HuH-7.5 (cell line): ENCODE measurements at regions not wholly inside any gene's neighbourhood (a gene's known extent, or its start where the extent isn't known, plus 50 kb on each side); places are given as distances from the start of the nearest gene placed in this dataset.
A peak's percentile ranks its signal among the peaks of the same experiment; 100 is the strongest.
"Not testable (repeated sequence)": the region's sequence is repeated elsewhere in the genome, so short reads cannot be mapped to it uniquely, and the experiment has no call there.

Experiments
- DNase-seq: peaks from one replicate; pipeline ENCODE4 v3.0.0; 2011; ENCODE audit warnings: low spot score

DNA sequence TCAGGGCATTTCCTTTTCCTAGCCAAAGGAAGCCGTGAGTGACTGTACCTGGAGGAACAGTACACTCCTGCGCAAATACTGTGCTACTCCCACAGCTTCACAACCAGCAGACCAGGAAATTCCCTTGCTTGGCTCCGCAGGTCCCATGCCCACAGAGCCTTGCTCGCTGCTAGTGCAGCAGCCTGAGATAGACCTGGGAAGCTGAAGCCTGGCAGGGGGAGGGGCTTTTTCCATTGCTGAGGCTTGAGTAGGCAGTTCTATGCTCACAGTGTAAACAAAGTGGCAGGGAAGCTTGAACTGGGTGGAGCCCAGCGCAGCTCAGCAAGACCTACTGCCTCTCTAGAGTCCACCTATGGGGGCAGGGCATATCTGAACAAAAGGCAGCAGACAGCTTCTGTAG lies 291.2 kb downstream of the HGF start:
- DNase-seq: no peak

DNA sequence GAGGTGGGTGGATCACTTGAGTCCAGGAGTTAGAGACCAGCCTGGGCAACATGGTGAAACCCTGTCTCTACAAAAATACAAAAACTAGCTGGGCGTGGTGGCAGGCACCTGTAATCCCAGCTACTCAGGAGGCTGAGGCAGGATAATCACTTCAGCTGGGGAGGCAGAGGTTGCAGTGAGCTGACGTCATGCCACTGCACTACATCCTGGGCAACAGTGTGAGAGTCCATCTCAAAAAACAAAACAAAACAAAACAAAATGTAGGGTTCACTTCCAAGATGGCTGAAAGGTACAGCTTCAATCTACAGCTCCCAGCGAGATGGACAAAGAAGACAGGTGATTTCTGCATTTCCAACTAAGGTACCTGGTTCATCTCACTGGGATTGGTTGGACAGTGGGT lies 291.6 kb downstream of the HGF start:
- not testable (repeated sequence) for DNase-seq

DNA sequence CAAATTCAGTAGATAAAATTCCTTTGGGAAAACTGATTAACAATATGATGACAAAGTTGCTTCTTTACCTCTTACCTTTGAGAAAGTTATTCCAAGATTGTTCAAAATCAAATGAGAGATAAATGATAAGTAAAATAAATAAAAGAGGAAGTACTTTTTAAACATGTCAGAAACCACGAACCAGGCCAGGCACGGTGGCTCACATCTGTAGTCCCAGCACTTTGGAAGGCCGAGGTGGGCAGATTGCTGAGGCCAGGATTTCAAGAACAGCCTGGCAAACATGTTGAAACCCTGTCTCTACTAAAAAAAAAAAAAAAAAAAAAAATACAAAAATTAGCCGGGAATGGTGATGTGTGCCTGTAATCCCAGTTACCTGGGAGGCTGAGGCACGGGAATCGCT lies 296.6 kb downstream of the HGF start:
- DNase-seq: no peak

GRCh38 chr7:81470724-81471379 lies 299.0 kb downstream of the HGF start:
- DNase-seq: no peak

DNA sequence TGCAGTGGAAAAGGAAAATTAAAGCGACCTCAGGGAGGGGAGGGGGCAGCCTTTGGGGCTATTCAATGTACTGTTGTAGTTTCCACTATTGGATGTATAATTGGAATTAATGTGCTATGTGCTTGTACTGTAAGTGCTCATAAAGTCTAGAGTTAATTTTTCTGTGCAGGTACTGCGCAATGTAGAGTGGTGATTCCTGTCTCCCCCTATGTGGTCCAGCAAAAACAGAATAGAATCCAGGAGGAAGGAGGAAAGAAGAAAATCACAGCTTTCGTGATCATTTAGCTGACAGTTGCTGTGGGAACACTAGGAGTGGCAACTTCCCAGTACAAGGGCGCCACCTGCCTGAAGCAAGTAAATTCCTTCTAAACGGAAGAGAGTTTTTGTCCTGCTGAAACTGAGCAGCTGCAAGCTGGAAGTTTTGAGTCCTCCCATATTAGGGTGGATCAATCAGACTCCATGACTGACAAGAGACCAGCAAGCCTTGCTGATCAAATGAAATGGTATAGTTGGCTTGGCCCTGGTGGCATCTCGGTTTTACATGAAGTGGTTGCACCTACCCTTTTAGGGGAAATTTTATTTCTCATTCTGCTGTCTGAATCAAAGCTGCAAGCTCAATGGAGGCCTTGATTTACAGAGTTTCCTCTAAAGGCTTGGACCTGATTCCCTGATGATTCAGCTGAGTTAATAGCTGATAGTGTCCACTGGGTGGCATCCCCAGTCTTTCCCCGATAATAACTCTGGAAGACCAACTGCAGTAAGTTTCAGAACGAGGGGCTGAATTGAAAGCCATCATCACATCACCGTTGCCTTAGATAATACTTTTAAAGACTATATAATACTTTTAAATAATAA lies 299.8 kb downstream of the HGF start:
- no peak for DNase-seq

GRCh38 chr7:81469153-81469868 lies 300.5 kb downstream of the HGF start:
- DNase-seq: no peak

DNA sequence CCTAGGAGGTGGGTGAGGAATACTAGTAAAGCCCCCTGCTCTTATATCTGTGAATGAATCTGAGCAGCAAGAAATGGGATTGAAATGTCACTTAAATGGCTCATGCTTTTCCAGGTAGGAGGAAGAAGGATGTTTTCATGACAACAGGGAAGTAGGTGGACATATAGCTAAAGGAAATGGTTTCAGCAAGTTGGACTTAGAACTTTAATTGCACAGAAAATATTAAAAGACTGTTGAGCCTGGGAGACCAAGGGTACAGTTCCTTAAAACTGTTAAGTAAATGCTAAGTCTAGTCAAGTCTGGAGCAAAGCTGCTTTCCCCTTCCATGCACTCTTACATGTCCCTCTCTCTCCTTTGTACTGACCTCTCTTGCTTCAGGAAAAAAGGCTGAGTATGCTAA lies 301.3 kb downstream of the HGF start:
- no peak for DNase-seq

DNA sequence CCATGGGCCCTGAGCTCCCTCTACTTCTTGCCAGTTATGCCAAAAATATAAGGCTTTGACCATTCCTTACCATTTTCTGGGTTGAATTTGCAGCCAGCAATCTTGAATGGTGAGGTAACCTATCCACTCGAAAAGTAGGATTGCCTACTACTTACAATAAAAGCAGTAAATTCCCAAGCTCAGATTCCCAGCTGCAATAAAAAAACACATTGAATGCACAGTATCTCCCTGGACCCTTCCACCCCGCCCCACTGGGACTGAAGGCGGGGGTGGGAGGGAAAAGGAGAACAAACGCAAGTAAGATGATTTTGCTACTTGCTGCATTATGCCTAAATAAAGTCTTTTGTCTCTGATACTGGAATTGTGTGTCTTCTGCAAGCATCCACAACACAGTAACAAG lies 301.9 kb downstream of the HGF start:
- DNase-seq: no peak

DNA sequence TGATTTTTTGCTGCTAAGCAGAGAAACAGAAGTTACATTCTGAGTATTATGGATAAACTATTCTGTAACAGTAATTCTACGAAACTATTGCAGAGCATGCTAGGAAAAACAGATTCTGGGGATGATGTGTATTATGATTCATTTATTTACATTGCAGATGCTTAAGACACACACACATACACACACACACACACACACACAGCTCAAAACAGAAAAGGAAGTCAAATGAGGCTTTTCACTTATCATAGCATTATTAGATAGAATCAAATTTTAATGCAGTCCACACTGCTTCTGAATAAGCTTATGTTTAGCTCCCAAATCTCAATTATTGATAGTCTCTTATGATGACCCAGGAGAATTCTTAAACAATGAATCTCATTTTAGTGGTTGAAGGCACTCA lies 307.2 kb downstream of the HGF start:
- no peak for DNase-seq

DNA sequence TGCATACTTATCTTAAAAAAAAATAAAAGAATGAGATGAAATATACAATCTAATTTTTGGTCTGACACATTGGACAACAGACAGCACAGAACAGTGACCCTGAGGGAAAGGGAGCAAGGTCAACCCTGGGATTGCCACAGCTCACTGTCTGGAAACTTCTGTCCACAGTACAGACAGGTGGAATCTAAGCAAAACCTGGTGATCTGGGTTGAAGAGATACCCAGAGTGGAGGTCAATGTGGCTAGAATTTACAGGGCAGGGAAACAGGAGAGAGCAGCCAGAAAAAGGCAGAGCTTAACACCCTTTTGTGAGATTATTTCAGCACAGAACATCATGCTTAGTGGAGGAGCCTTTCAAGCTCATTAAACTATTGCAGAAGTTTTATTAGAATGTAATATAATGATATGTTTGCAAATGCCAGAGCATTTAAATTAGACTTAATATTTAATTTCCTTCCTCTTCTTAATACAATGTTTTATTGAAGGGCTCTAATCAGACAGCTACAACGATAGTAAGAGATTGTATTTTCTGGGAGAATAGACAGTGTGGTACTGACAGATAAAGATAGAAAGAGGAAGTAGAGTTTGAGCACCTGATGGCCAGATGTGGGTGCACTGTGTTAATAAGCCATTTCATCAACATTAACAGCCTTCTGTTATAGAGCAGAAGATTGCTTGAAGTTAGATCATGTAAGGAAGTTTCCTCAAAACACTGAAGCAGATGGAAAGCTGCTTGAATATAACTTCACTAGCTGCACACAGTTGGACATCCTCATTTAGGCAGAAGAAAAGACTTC lies 309.4 kb downstream of the HGF start:
- no peak for DNase-seq

GRCh38 chr7:81459485-81459884 lies 310.4 kb downstream of the HGF start:
- no peak for DNase-seq

DNA sequence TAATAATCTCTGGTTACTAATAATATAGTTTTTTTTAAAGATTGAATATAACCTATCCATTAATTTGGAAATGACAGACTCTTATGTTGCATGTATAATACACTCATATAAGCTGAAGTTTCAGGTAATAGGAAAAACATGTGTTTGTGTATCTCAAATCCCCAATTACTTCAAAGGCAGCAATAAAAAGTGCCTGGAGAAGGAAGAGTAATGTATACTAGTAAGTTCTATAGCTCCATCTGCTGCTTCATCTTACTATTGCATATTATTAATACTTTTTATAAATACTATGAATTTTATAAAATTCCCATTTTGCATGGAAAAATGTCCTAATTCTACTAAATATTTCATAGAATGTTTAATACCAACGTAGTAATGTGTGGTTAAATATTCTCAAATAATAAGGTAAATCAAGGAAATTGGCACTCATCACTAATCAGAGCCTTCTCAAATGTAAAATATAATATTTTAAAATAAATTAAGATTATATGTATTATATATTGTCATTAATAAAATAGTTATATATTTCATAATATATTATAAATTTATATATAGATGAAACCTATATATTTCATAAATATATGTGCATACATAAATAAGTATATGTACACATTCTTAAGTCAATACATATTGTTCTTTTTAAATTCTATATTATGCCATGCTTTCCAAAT lies 311.9 kb downstream of the HGF start:
- no peak for DNase-seq

DNA sequence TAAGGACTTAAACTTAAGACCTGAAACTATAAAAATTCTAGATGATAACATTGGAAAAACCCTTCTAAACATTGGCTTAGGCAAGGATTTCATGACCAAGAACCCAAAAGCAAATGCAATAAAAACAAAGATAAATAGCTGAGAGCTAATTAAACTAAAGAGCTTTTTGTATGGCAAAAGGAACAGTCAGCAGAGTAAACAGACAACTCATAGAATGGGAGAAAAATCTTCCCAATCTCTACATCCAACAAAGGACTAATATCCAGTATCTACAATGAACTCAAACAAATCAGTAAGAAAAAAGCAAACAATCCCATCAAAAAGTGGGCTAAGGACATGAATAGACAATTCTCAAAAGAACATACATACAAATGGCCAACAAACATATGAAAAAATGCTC lies 316.1 kb downstream of the HGF start:
- DNase-seq: not testable (repeated sequence)

GRCh38 chr7:81449105-81449504 lies 320.7 kb downstream of the HGF start:
- no peak for DNase-seq

DNA sequence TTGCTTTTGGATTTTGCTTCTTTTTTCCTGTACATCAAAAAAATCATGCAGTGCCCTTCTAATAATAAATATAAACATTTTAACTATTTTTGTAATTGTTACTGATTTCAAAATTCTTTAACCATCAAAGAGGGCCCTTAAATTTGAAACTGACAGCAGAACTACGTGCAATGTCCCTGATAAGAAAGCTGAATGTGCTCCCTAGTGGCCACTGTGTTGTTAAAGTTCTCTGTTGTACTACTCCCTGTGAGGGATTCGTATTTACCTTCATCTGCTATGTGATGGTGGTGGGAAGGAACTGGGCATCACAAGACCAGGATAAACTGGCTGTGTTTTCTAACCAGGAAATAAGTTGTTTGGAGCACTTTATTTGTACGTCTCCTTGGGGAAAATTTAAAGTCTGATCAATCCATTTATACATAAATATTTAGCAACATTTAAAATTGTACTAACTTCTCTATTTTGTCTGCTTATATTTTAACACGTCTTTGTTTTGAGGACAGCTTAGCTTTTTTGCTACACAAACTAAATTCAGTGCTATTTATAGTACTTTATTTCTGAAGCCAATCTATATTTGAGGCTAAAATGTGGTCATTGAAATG lies 322.4 kb downstream of the HGF start:
- DNase-seq: peak; percentile 14

DNA sequence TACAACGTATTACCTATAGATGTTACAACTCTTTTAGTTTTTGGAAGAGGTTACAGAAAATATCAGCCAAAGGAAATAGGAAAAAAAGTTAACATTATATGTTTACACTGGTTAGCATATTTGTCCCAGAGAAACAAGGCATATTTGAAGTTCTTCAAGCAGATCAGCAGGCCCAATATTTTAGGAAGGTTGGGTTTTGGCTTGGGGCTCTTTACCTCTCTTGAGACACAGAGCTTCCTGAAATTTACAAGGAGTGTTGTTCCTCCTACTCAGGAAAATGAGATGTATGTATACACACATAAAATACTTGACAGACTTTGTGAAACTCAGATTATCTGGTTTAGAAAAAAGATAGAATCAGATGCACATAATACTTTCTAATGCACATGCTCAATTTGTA lies 323.6 kb downstream of the HGF start:
- DNase-seq: no peak

GRCh38 chr7:81445462-81445861 lies 324.4 kb downstream of the HGF start:
- DNase-seq: no peak

DNA sequence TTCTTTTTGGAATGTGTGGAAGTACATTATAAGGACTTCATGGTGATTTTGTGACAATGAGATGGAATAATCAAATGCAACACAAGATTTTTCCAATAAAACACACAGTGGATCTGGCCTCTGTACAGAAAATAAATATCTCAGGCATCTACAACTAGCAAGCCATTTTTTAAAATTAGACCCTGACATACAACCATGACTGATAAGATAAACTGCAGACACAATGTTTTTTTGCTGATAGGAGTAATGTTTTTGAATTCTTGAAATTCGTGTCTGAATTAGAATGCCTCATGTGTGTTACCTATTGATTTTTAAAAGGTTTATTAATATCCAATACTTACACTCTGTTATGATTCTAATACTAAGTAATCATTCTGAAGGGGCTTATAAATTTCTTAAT lies 328.1 kb downstream of the HGF start:
- DNase-seq: no peak

GRCh38 chr7:81439591-81439990 lies 330.3 kb downstream of the HGF start:
- no peak for DNase-seq

- DNase-seq: not testable (repeated sequence)
Measured at GRCh38 chr7:81437160-81437559, 332.7 kb downstream of the HGF start.

DNA sequence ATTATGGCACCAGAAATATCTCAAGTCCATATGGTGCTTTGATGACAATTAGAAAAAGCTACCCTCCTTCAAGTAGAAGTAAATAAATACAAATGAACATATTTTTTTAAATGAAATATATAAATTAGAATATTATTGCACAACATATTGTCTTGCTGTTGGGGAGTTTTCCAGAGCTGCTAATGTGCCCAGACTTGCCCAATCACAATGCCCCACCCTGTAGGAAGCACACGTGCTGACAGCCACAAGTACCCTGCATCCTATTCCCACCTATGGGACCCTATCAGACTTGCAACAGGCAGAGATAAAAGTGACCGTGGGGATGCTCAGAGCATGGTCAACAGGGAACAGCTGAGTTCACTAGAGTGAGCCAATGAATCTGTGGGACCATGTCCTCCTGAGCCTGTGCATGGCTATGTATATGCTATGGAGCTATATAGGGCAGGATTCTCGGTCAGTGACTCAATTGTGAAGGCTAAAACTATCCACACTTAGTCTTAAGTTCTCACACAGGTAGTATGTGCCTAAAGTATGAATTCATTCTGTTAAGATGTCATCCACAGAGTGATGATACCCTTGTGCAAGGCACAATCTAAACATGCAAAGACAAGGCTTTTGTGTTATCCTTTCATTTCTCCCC lies 336.0 kb downstream of the HGF start:
- no peak for DNase-seq
